GM21723 (cell line): ENCODE measurements at regions not wholly inside any gene's neighbourhood (a gene's known extent, or its start where the extent isn't known, plus 50 kb on each side); places are given as distances from the start of the nearest gene placed in this dataset.
"Not testable (repeated sequence)": the region's sequence is repeated elsewhere in the genome, so short reads cannot be mapped to it uniquely, and the experiment has no call there.

Experiments used
- ATAC-seq: cut with Tn5 transposase; IDR thresholded peaks from one replicate; pipeline ENCODE4 v1.9.1; 2021; ENCODE audit warnings: mild to moderate bottlenecking, moderate library complexity; ENCODE audit not compliant: unreplicated experiment

GRCh38 chr18:43710135-43710534, 432.8 kb upstream of the SYT4 start:
- ATAC-seq: no peak

GRCh38 chr18:43714343-43715010, 437.2 kb upstream of the SYT4 start:
- ATAC-seq: no peak

GRCh38 chr18:43719267-43719795, 442.0 kb upstream of the SYT4 start:
- ATAC-seq: no peak

- no peak for ATAC-seq
Observed at GRCh38 chr18:43720041-43720440, 442.8 kb upstream of the SYT4 start.

- no peak for ATAC-seq
Observed at GRCh38 chr18:43735570-43735969, 458.3 kb upstream of the SYT4 start.

- ATAC-seq: no peak
Observed at GRCh38 chr18:43744960-43745745, 467.9 kb upstream of the SYT4 start.

GRCh38 chr18:43751203-43751602, 473.9 kb upstream of the SYT4 start:
- no peak for ATAC-seq

- ATAC-seq: no peak
Observed at GRCh38 chr18:43751835-43752234, 474.5 kb upstream of the SYT4 start.

- no peak for ATAC-seq
Observed at GRCh38 chr18:43757273-43757672, 480.0 kb upstream of the SYT4 start.

GRCh38 chr18:43758734-43759133, 481.4 kb upstream of the SYT4 start:
- ATAC-seq: no peak

GRCh38 chr18:43760010-43760409, 482.7 kb upstream of the SYT4 start:
- no peak for ATAC-seq

- ATAC-seq: no peak
Observed at GRCh38 chr18:43772907-43773306, 495.6 kb upstream of the SYT4 start.

GRCh38 chr18:43774497-43774896, 497.2 kb upstream of the SYT4 start:
- ATAC-seq: no peak

- ATAC-seq: no peak
Observed at GRCh38 chr18:43775591-43775990, 498.3 kb upstream of the SYT4 start.

- no peak for ATAC-seq
Observed at GRCh38 chr18:43776997-43777396, 499.7 kb upstream of the SYT4 start.

- ATAC-seq: no peak
Observed at GRCh38 chr18:43777636-43778304, 500.5 kb upstream of the SYT4 start.

- no peak for ATAC-seq
Observed at GRCh38 chr18:43780782-43781340, 503.6 kb upstream of the SYT4 start.

GRCh38 chr18:43785158-43785557, 507.9 kb upstream of the SYT4 start:
- ATAC-seq: no peak

- ATAC-seq: no peak
Observed at GRCh38 chr18:43786893-43787292, 509.6 kb upstream of the SYT4 start.

- not testable (repeated sequence) for ATAC-seq
Observed at GRCh38 chr18:43787721-43788120, 510.4 kb upstream of the SYT4 start.

GRCh38 chr18:43789234-43790000, 512.1 kb upstream of the SYT4 start:
- ATAC-seq: no peak
